H1 (cell line): ENCODE measurements at regions not wholly inside any gene's neighbourhood (a gene's known extent, or its start where the extent isn't known, plus 50 kb on each side); places are given as distances from the start of the nearest gene placed in this dataset.

Experiments
- CTCF ChIA-PET: fragments of 300-600 bp; sonication (Branson Sonifier 250); formaldehyde crosslinking; loops from one replicate; lab custom pipeline; 2021; ENCODE audit not compliant: partially characterized antibody; lab: Charles Lee
- POLR2A ChIA-PET: fragments of 300-600 bp; sonication (Branson Sonifier 250); formaldehyde crosslinking; loops from one replicate; lab custom pipeline; 2021; ENCODE audit warnings: inconsistent platforms; ENCODE audit not compliant: partially characterized antibody; lab: Charles Lee
- DNase-seq, 2 experiments: peaks; one replicate each; pipeline versions ENCODE4 v3.0.0 to v3.0.0-alpha.2; 2010 to 2022; ENCODE audit warnings: low spot score in 2 of 2, low read depth in 1 of 2, mixed read lengths in 1 of 2
- FAIRE-seq: peaks from 2 replicates; lab custom pipeline; 2011; peaks lifted over from hg19 to GRCh38; lab: Jason Lieb, UNC
- H2AFZ ChIP-seq: 2 replicates; pipeline ENCODE4 v1.8.1; 2012; ENCODE audit warnings: low read length, inconsistent platforms
- H2AK5ac ChIP-seq: 2 replicates; pipeline ENCODE4 v1.6.1; 2013; ENCODE audit warnings: low read depth, low read length
- H2BK120ac ChIP-seq: replicated peaks from 2 replicates; pipeline ENCODE3; 2013; ENCODE audit warnings: low read depth, low read length, inconsistent platforms
- H2BK12ac ChIP-seq: 2 replicates; pipeline ENCODE4 v1.6.1; 2013; ENCODE audit warnings: low read depth, low read length
- H2BK15ac ChIP-seq: 2 replicates; pipeline ENCODE4 v1.6.1; 2013; ENCODE audit warnings: low read length
- H2BK20ac ChIP-seq: 2 replicates; pipeline ENCODE4 v1.6.1; 2013; ENCODE audit warnings: low read length
- H2BK5ac ChIP-seq: 2 replicates; pipeline ENCODE4 v1.6.1; 2013; ENCODE audit warnings: low read depth, low read length
- H3K14ac ChIP-seq: 2 replicates; pipeline ENCODE4 v1.6.1; 2013; ENCODE audit warnings: inconsistent platforms; ENCODE audit not compliant: insufficient read length
- H3K18ac ChIP-seq: 2 replicates; pipeline ENCODE4 v1.6.1; 2013; ENCODE audit warnings: low read length; ENCODE audit errors: extremely low read depth
- H3K23ac ChIP-seq: 2 replicates; pipeline ENCODE4 v1.6.1; 2013; ENCODE audit warnings: inconsistent platforms; ENCODE audit not compliant: insufficient read length
- H3K23me2 ChIP-seq: 2 replicates; pipeline ENCODE4 v1.6.1; 2013; ENCODE audit warnings: low read depth, low read length
- H3K27ac ChIP-seq: 2 replicates; pipeline ENCODE4 v1.6.1; 2011; ENCODE audit warnings: low read depth, low read length, inconsistent platforms
- H3K27me3 ChIP-seq, 4 experiments: replicated peaks in 1 of 4; 1 replicate in 1 of 4; 2 replicates in 3 of 4; pipeline versions ENCODE4 v1.6.1 to v1.8.1; 2011 to 2013; ENCODE audit warnings: low read length in 3 of 4, mild to moderate bottlenecking in 3 of 4, inconsistent platforms in 2 of 4, mixed read lengths in 2 of 4, moderate library complexity in 1 of 4; ENCODE audit not compliant: control insufficient read depth in 3 of 4, insufficient read depth in 3 of 4; ENCODE audit errors: extremely low read depth in 1 of 4
- H3K36me3 ChIP-seq, 4 experiments: 2 replicates each; pipeline versions ENCODE4 v1.6.1 to v1.8.1; 2011 to 2013; ENCODE audit warnings: mild to moderate bottlenecking in 4 of 4, low read length in 3 of 4, moderate library complexity in 2 of 4, control low read depth in 1 of 4, inconsistent platforms in 1 of 4; ENCODE audit not compliant: insufficient read depth in 4 of 4, control insufficient read depth in 2 of 4
- H3K4ac ChIP-seq: replicated peaks from 2 replicates; pipeline ENCODE3; 2013; ENCODE audit warnings: low read length, low read depth, mixed read lengths, inconsistent platforms; ENCODE audit not compliant: insufficient read length
- H3K4me1 ChIP-seq, 4 experiments: replicated peaks in 1 of 4; 1 replicate in 1 of 4; 2 replicates in 3 of 4; pipeline versions ENCODE4 v1.6.1 to v1.8.1; 2011 to 2013; ENCODE audit warnings: low read length in 3 of 4, inconsistent platforms in 2 of 4, mixed read lengths in 1 of 4; ENCODE audit not compliant: insufficient read depth in 4 of 4, control insufficient read depth in 3 of 4
- H3K4me2 ChIP-seq, 2 experiments: 2 replicates each; pipeline versions ENCODE4 v1.6.1 to v1.8.1; 2011 to 2013; ENCODE audit warnings: low read depth in 2 of 2, low read length in 2 of 2, control low read depth in 1 of 2, inconsistent platforms in 1 of 2, mild to moderate bottlenecking in 1 of 2; ENCODE audit not compliant: insufficient read depth in 1 of 2
- H3K4me3 ChIP-seq, 4 experiments: fragments of 200-600, 300-600 bp in 1 of 4; sonication (generic), shearing (Covaris generic), sonication (Bioruptor Twin) in 1 of 4; 2 replicates each; pipeline versions ENCODE4 v1.5.1 to v1.8.1; 2011 to 2016; ENCODE audit warnings: low read length in 4 of 4, low read depth in 3 of 4, control low read depth in 2 of 4, inconsistent platforms in 2 of 4, mild to moderate bottlenecking in 2 of 4, mixed read lengths in 1 of 4, moderate library complexity in 1 of 4; ENCODE audit not compliant: insufficient read depth in 2 of 4; ENCODE audit errors: extremely low read depth in 1 of 4
- H3K56ac ChIP-seq: replicated peaks from 2 replicates; pipeline ENCODE3; 2013; ENCODE audit warnings: low read depth, mild to moderate bottlenecking, mixed read lengths, low read length, inconsistent platforms; ENCODE audit not compliant: insufficient read length
- H3K79me1 ChIP-seq: 2 replicates; pipeline ENCODE4 v1.6.1; 2013; ENCODE audit warnings: low read depth, low read length, control low read depth
- H3K79me2 ChIP-seq, 2 experiments: 2 replicates each; pipeline versions ENCODE4 v1.6.1 to v1.8.1; 2012 to 2013; ENCODE audit warnings: low read length in 2 of 2, mild to moderate bottlenecking in 2 of 2, inconsistent platforms in 1 of 2; ENCODE audit not compliant: insufficient read depth in 2 of 2, control insufficient read depth in 1 of 2
- H3K9ac ChIP-seq, 4 experiments: replicated peaks in 1 of 4; 1 replicate in 1 of 4; 2 replicates in 3 of 4; pipeline versions ENCODE4 v1.6.1 to v1.8.1; 2011 to 2013; ENCODE audit warnings: low read depth in 3 of 4, low read length in 3 of 4, control low read depth in 2 of 4, mild to moderate bottlenecking in 2 of 4, moderate library complexity in 2 of 4, inconsistent platforms in 1 of 4; ENCODE audit errors: extremely low read depth in 1 of 4
- H3K9me3 ChIP-seq, 2 experiments: 2 replicates each; pipeline versions ENCODE4 v1.6.1 to v1.8.1; 2012 to 2013; ENCODE audit warnings: mild to moderate bottlenecking in 2 of 2, moderate library complexity in 2 of 2, control low read depth in 1 of 2, inconsistent platforms in 1 of 2, low read depth in 1 of 2, low read length in 1 of 2, mixed read lengths in 1 of 2; ENCODE audit not compliant: insufficient read depth in 2 of 2
- H4K20me1 ChIP-seq, 2 experiments: replicated peaks in 1 of 2; 2 replicates each; pipeline versions ENCODE3 to v1.8.1; 2011 to 2013; ENCODE audit warnings: inconsistent platforms in 2 of 2, low read length in 2 of 2, mild to moderate bottlenecking in 1 of 2; ENCODE audit not compliant: insufficient read depth in 2 of 2, control insufficient read depth in 1 of 2
- H4K5ac ChIP-seq: 2 replicates; pipeline ENCODE4 v1.6.1; 2013; ENCODE audit warnings: low read length, low read depth, mixed read lengths, inconsistent platforms; ENCODE audit not compliant: insufficient read length
- H4K8ac ChIP-seq: 2 replicates; pipeline ENCODE4 v1.8.0; 2013; ENCODE audit warnings: mild to moderate bottlenecking, moderate library complexity, low read length, inconsistent platforms; ENCODE audit not compliant: insufficient read depth; ENCODE audit errors: extremely low read depth
- H4K91ac ChIP-seq: replicated peaks from 2 replicates; pipeline ENCODE3; 2013; ENCODE audit warnings: low read length, mixed read lengths, inconsistent platforms; ENCODE audit not compliant: insufficient read length
- CBX5 ChIP-seq: fragments of 300-800, 300-1000 bp; sonication (generic); IDR thresholded peaks from 2 replicates; pipeline ENCODE4 v1.7.1; 2016; ENCODE audit warnings: antibody characterized with exemption, low read length, low read depth
- CBX8 ChIP-seq: fragments of 300-800, 300-1000 bp; sonication (generic); IDR thresholded peaks from 2 replicates; pipeline ENCODE4 v1.7.1; 2016; ENCODE audit warnings: low read depth, low read length, borderline replicate concordance
- CHD2 ChIP-seq: IDR thresholded peaks from 2 replicates; pipeline ENCODE4 v1.6.1; 2012; ENCODE audit warnings: low read length, improper control_type of control experiment
- EZH2 ChIP-seq: fragments of 200-600 bp; sonication (generic); IDR thresholded peaks from 2 replicates; pipeline ENCODE4 v1.7.1; 2012; ENCODE audit warnings: low read depth, mild to moderate bottlenecking, moderate library complexity, low read length, inconsistent platforms; ENCODE audit not compliant: severe bottlenecking
- FOSL1 ChIP-seq: IDR thresholded peaks from 2 replicates; pipeline ENCODE4 v1.6.1; 2011; ENCODE audit warnings: mild to moderate bottlenecking, low read depth, low read length, moderate library complexity; ENCODE audit not compliant: insufficient read depth
- GABPA ChIP-seq: IDR thresholded peaks from 2 replicates; pipeline ENCODE4 v1.6.1; 2011; ENCODE audit warnings: mild to moderate bottlenecking, low read length, moderate library complexity, borderline replicate concordance; ENCODE audit not compliant: insufficient read depth
- JUN ChIP-seq: IDR thresholded peaks from 2 replicates; pipeline ENCODE4 v1.6.1; 2011; ENCODE audit warnings: low read depth, mild to moderate bottlenecking, improper control_type of control experiment, low read length
- JUND ChIP-seq: IDR thresholded peaks from 2 replicates; pipeline ENCODE4 v1.6.1; 2011; ENCODE audit warnings: mild to moderate bottlenecking, improper control_type of control experiment, low read length
- NANOG ChIP-seq: IDR thresholded peaks from 2 replicates; pipeline ENCODE4 v1.6.1; 2011; ENCODE audit warnings: low read length, low read depth, mild to moderate bottlenecking, inconsistent platforms; ENCODE audit not compliant: insufficient read depth, poor library complexity, severe bottlenecking
- PHF8 ChIP-seq: fragments of 200-600 bp; sonication (generic); conservative IDR thresholded peaks from 2 replicates; pipeline ENCODE4 v1.7.1; 2012; ENCODE audit warnings: low read depth, mild to moderate bottlenecking, inconsistent platforms, low read length, moderate library complexity
- RNF2 ChIP-seq: fragments of 200-900, 300-1000 bp; sonication (generic); IDR thresholded peaks from 2 replicates; pipeline ENCODE4 v1.7.1; 2016; ENCODE audit warnings: borderline replicate concordance, low read depth, mild to moderate bottlenecking, antibody characterized with exemption, low read length; ENCODE audit not compliant: poor library complexity, severe bottlenecking; ENCODE audit errors: missing control alignments
- TBP ChIP-seq: IDR thresholded peaks from 2 replicates; pipeline ENCODE4 v1.6.1; 2011; ENCODE audit warnings: low read depth, low read length, improper control_type of control experiment
- USF2 ChIP-seq: IDR thresholded peaks from 2 replicates; pipeline ENCODE4 v1.6.1; 2011; ENCODE audit warnings: low read length, improper control_type of control experiment
- YY1 ChIP-seq: IDR thresholded peaks from 2 replicates; pipeline ENCODE4 v1.6.1; 2011; ENCODE audit warnings: low read depth, mild to moderate bottlenecking, low read length
- WGBS, 2 experiments: shearing (Covaris generic) in 1 of 2; methylation state at CpG; one replicate each; pipeline versions ENCODE4 v1.1.6 to v1.1.7; 2013 to 2015; ENCODE audit warnings: low lambda C conversion rate in 2 of 2, mixed read lengths in 2 of 2, inconsistent platforms in 1 of 2, low coverage in 1 of 2, missing lambda C conversion rate in 1 of 2; ENCODE audit not compliant: insufficient replicate concordance in 2 of 2, insufficient coverage in 1 of 2, insufficient read length in 1 of 2; ENCODE audit errors: extremely low coverage in 1 of 2, missing lambda C conversion rate in 1 of 2; 5-methylcytosine and 5-hydroxymethylcytosine counted together

DNA sequence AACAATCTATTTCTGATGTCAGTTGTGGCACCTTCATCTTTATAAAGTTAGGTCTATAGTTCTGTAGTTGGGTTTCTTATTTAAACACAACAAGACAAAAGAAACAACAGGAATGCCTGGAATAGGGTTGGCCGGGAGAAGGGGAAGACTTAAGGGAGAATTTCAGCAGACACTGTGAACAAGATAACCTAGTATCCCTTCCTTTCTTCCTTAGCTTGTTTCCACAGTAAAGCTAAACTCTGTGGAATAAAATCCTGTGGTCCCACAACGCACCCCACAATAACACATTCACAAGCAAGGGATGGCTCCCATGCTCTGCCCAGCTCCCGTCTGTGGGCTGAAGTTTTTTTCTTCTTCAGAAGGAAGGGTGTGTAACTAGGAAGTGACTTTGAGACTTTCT lies 124.9 kb upstream of the SMARCA2 start:
- no peak for DNase-seq
- no peak overlapping the region for H4K5ac ChIP-seq
- H3K23me2 ChIP-seq, result no peaks in the 10 kb centered on the region
- H3K36me3 ChIP-seq, result no peaks in the 10 kb centered on the region
- H2BK120ac ChIP-seq, result no peak overlapping the region
- no peak overlapping the region for H2BK12ac ChIP-seq
- H4K20me1 ChIP-seq, result no peaks in the 10 kb centered on the region
- H3K18ac ChIP-seq, result no peak overlapping the region
- POLR2A ChIA-PET, result no interaction called here
- no peaks in the 10 kb centered on the region for H3K79me1 ChIP-seq
- no peak overlapping the region for H4K8ac ChIP-seq
- no peak overlapping the region for H2BK20ac ChIP-seq
- no peak overlapping the region for H2BK15ac ChIP-seq
- CTCF ChIA-PET, result interaction anchor here (0.6 to 1.5 kb wide), 4 partner anchors 9 to 284 kb away, joined by 3 read pairs; no protein-coding TSS in a partner anchor
- WGBS, 2 experiments, result 94% methylated on average over 3 of the region's 3 CpGs; no CpG with 5 or more reads in 1 of the 2 experiments
- H4K91ac ChIP-seq, result no peak overlapping the region
- H3K56ac ChIP-seq, result no peak overlapping the region
- H2BK5ac ChIP-seq, result no peak overlapping the region
- H3K79me2 ChIP-seq, result no peaks in the 10 kb centered on the region
- no peaks in the 10 kb centered on the region for H3K4me1 ChIP-seq
- H3K9ac ChIP-seq, result no peak overlapping the region
- H3K27me3 ChIP-seq, result no peaks in the 10 kb centered on the region
- no peak overlapping the region for H3K23ac ChIP-seq
- no peak for FAIRE-seq
- no peak overlapping the region for H2AFZ ChIP-seq
- H3K14ac ChIP-seq, result no peak overlapping the region
- no peak overlapping the region for H3K4me3 ChIP-seq
- no peak overlapping the region for H3K27ac ChIP-seq
- no peak overlapping the region for H3K4me2 ChIP-seq
- H2AK5ac ChIP-seq, result no peak overlapping the region
- no peak overlapping the region for H3K4ac ChIP-seq
- no peaks in the 10 kb centered on the region for H3K9me3 ChIP-seq
- no peak for TF ChIP-seq FOSL1
- no peak for TF ChIP-seq JUND
- TF ChIP-seq EZH2, result no peak
- no peak for TF ChIP-seq CHD2
- TF ChIP-seq GABPA, result no peak
- no peak for TF ChIP-seq YY1
- no peak for TF ChIP-seq CBX5
- no peak for TF ChIP-seq TBP
- no peak for TF ChIP-seq NANOG
- TF ChIP-seq CBX8, result no peak
- TF ChIP-seq PHF8, result no peak
- no peak for TF ChIP-seq JUN
- no peak for TF ChIP-seq USF2
- TF ChIP-seq RNF2, result no peak
